ENCODE measurements at regions not wholly inside any gene's neighbourhood (a gene's known extent, or its start where the extent isn't known, plus 50 kb on each side); places are given as distances from the start of the nearest gene placed in this dataset.

DNA sequence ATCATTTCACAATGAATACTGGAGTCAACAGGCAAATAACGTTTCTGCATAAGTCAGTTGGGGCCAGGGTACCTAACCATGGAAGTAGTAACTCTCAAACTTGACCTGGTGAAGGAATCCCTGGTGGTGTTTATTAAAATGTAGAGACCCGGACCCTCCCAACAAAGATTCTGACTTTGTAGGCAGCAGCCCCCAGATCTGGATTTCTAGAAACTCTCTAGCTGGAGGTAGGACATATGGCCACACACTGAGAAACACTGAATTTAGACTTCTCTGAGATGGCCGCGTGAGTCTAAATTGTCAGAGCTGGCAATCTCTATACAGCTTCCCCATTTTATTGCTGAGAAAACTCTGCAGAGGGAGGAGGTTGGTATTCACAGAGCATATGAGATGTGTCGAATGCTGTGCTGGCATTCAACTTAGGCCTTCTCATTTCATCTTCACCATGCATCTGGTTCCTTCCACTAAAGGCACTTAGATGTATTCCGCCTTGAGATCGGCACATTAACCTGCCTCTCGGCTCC is 278.1 kb downstream of the CYRIA start:
- no peak for TF ChIP-seq EZH2 (IDR thresholded peaks at IDR 0.05; ENCODE audit: borderline replicate concordance, low read length)
- TF ChIP-seq, protein P1, sequence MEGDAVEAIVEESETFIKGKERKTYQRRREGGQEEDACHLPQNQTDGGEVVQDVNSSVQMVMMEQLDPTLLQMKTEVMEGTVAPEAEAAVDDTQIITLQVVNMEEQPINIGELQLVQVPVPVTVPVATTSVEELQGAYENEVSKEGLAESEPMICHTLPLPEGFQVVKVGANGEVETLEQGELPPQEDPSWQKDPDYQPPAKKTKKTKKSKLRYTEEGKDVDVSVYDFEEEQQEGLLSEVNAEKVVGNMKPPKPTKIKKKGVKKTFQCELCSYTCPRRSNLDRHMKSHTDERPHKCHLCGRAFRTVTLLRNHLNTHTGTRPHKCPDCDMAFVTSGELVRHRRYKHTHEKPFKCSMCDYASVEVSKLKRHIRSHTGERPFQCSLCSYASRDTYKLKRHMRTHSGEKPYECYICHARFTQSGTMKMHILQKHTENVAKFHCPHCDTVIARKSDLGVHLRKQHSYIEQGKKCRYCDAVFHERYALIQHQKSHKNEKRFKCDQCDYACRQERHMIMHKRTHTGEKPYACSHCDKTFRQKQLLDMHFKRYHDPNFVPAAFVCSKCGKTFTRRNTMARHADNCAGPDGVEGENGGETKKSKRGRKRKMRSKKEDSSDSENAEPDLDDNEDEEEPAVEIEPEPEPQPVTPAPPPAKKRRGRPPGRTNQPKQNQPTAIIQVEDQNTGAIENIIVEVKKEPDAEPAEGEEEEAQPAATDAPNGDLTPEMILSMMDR (conservative IDR thresholded peaks at IDR 0.05 in 1 of 2, IDR thresholded peaks at IDR 0.05 in 1 of 2; ENCODE audit: extremely low read depth in 1 of 2, insufficient read depth in 1 of 2, low read depth in 1 of 2, low read length in 2 of 2) = no peak
